ENCODE measurements at regions not wholly inside any gene's neighbourhood (a gene's known extent, or its start where the extent isn't known, plus 50 kb on each side); places are given as distances from the start of the nearest gene placed in this dataset.

GRCh38 chr2:167652401-167652800 is 595.0 kb downstream of the STK39 start:
- TF ChIP-seq TCF4 (CRISPR knock-in tag; IDR thresholded peaks at IDR 0.05; ENCODE audit: borderline replicate concordance) (no peak), TOX (CRISPR knock-in tag; IDR thresholded peaks at IDR 0.05; ENCODE audit: borderline replicate concordance) (no peak), OSR1 (CRISPR knock-in tag; IDR thresholded peaks at IDR 0.05) (no peak), ZNF70 (CRISPR knock-in tag; IDR thresholded peaks at IDR 0.05) (no peak), ISL1 (CRISPR knock-in tag; IDR thresholded peaks at IDR 0.05) (no peak), SNAI2 (CRISPR knock-in tag; IDR thresholded peaks at IDR 0.05) (no peak), ZC3H10 (CRISPR knock-in tag; IDR thresholded peaks at IDR 0.05) (no peak), BACH2 (CRISPR knock-in tag; IDR thresholded peaks at IDR 0.05; ENCODE audit: borderline replicate concordance) (no peak), CREB5 (CRISPR knock-in tag; IDR thresholded peaks at IDR 0.05; ENCODE audit: low read depth) (no peak), RARB (CRISPR knock-in tag; IDR thresholded peaks at IDR 0.05) (no peak), ZFP30 (CRISPR knock-in tag; IDR thresholded peaks at IDR 0.05) (no peak), TSHZ2 (CRISPR knock-in tag; IDR thresholded peaks at IDR 0.05) (no peak), CSDC2 (CRISPR knock-in tag; IDR thresholded peaks at IDR 0.05) (no peak), CSRNP3 (CRISPR knock-in tag; IDR thresholded peaks at IDR 0.05) (no peak), ZNF565 (CRISPR knock-in tag; conservative IDR thresholded peaks at IDR 0.05; ENCODE audit: low read depth) (no peak), PPARA (CRISPR knock-in tag; IDR thresholded peaks at IDR 0.05; ENCODE audit: borderline replicate concordance) (no peak), ARNTL (CRISPR knock-in tag; IDR thresholded peaks at IDR 0.05; ENCODE audit: borderline replicate concordance, low read depth) (no peak), ZNF8 (CRISPR knock-in tag; IDR thresholded peaks at IDR 0.05) (no peak)
- ATAC-seq, result no peak

- no peak for ATAC-seq
- TF ChIP-seq ARNTL (CRISPR knock-in tag; IDR thresholded peaks at IDR 0.05; ENCODE audit: borderline replicate concordance, low read depth) (no peak), TCF4 (CRISPR knock-in tag; IDR thresholded peaks at IDR 0.05; ENCODE audit: borderline replicate concordance) (no peak), SNAI2 (CRISPR knock-in tag; IDR thresholded peaks at IDR 0.05) (no peak)
Measured at GRCh38 chr2:167651406-167652151, 595.8 kb downstream of the STK39 start.

- no peak for ATAC-seq
- TF ChIP-seq TOX (CRISPR knock-in tag; IDR thresholded peaks at IDR 0.05; ENCODE audit: borderline replicate concordance) (no peak), ZFP30 (CRISPR knock-in tag; IDR thresholded peaks at IDR 0.05) (no peak), PPARA (CRISPR knock-in tag; IDR thresholded peaks at IDR 0.05; ENCODE audit: borderline replicate concordance) (no peak), TCF4 (CRISPR knock-in tag; IDR thresholded peaks at IDR 0.05; ENCODE audit: borderline replicate concordance) (no peak), PATZ1 (CRISPR knock-in tag; IDR thresholded peaks at IDR 0.05; ENCODE audit: borderline replicate concordance) (no peak), ZFP3 (CRISPR knock-in tag; IDR thresholded peaks at IDR 0.05) (no peak), TSHZ2 (CRISPR knock-in tag; IDR thresholded peaks at IDR 0.05) (no peak), ARNTL (CRISPR knock-in tag; IDR thresholded peaks at IDR 0.05; ENCODE audit: borderline replicate concordance, low read depth) (no peak), ZNF8 (CRISPR knock-in tag; IDR thresholded peaks at IDR 0.05) (no peak), ISL1 (CRISPR knock-in tag; IDR thresholded peaks at IDR 0.05) (no peak), ZNF70 (CRISPR knock-in tag; IDR thresholded peaks at IDR 0.05) (no peak), RARB (CRISPR knock-in tag; IDR thresholded peaks at IDR 0.05) (no peak), ESRRG (CRISPR knock-in tag; IDR thresholded peaks at IDR 0.05) (no peak), GLIS3 (CRISPR knock-in tag; IDR thresholded peaks at IDR 0.05) (no peak), OSR1 (CRISPR knock-in tag; IDR thresholded peaks at IDR 0.05) (no peak)
Measured at GRCh38 chr2:167646557-167646956, 600.8 kb downstream of the STK39 start.

Data from SK-N-SH treated with all-trans-retinoic acid at 6 μM for 48 hours (cell line).